Fibroblast of lung (primary cell): ENCODE measurements at regions not wholly inside any gene's neighbourhood (a gene's known extent, or its start where the extent isn't known, plus 50 kb on each side); places are given as distances from the start of the nearest gene placed in this dataset.

Experiments
- CTCF ChIP-seq, 2 donors: IDR thresholded peaks in 1 of 2; conservative IDR thresholded peaks in 1 of 2; 1 replicate in 1 of 2; 2 replicates in 1 of 2; pipeline ENCODE4 v1.5.1; 2011 to 2012; ENCODE audit warnings: low read length in 2 of 2, control low read depth in 1 of 2, inconsistent platforms in 1 of 2, low read depth in 1 of 2, mild to moderate bottlenecking in 1 of 2
- EZH2 ChIP-seq: IDR thresholded peaks from 2 replicates; pipeline ENCODE4 v1.5.1; 2012; ENCODE audit warnings: low read length, control low read depth, mild to moderate bottlenecking; ENCODE audit errors: missing control alignments

GRCh38 chr1:81509594-81509993 lies 291.1 kb upstream of the ADGRL2 start:
- TF ChIP-seq EZH2 (no peak), CTCF (conservative IDR thresholded peaks at IDR 0.05 in 1 of 2, IDR thresholded peaks at IDR 0.05 in 1 of 2; ENCODE audit: low read depth in 1 of 2, low read length in 2 of 2) (no peak)
